GM08714 (cell line): ENCODE measurements at regions not wholly inside any gene's neighbourhood (a gene's known extent, or its start where the extent isn't known, plus 50 kb on each side); places are given as distances from the start of the nearest gene placed in this dataset.

ENCODE experiments used
- H3K4me3 ChIP-seq: fragments of 200-500 bp; sonication (Bioruptor generic); 2 replicates; pipeline ENCODE4 v1.5.1; 2014; ENCODE audit warnings: mild to moderate bottlenecking, low read length, inconsistent platforms
- ZNF274 ChIP-seq: IDR thresholded peaks from 2 replicates; pipeline ENCODE4 v1.6.1; 2012; ENCODE audit warnings: mild to moderate bottlenecking, low read depth, low read length

DNA sequence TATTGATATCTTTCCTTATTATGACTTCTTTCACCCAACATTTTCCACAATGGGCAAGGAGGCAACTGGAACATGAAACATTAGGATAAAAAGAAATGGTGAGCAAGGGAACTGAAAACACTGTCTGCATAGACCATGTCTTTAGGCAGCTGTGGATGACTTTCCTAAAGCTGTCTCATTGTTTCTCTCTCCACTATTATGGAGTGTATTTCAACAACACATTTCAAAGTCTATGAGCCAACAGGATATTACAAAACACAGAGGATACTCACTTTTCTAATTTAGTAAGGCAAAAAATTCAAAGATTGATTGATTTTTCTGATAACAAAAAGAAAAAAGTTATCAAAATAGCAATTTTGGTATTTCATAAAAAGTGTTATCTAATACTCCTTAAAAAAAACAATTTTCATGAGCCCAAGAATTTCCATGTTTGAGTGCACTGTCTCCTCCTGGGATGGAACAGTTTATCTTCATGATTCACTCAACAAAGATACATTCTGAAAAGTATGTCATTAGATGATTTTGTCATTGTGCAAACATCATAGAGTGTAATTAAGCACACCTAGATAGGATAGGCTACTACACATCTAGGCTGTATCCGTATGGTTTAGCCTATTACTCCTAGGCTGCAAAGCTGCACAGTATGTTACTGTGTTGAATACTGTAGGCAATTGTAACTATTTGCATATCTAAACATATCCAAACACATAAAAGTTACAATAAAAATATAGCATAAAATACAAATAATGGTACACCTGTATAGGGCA lies 1568.4 kb downstream of the SLITRK5 start:
- no peak overlapping the region for H3K4me3 ChIP-seq
- no peak for TF ChIP-seq ZNF274

GRCh38 chr13:89255844-89256406 lies 1584.8 kb downstream of the SLITRK5 start:
- no peak for TF ChIP-seq ZNF274
- H3K4me3 ChIP-seq = no peak overlapping the region

DNA sequence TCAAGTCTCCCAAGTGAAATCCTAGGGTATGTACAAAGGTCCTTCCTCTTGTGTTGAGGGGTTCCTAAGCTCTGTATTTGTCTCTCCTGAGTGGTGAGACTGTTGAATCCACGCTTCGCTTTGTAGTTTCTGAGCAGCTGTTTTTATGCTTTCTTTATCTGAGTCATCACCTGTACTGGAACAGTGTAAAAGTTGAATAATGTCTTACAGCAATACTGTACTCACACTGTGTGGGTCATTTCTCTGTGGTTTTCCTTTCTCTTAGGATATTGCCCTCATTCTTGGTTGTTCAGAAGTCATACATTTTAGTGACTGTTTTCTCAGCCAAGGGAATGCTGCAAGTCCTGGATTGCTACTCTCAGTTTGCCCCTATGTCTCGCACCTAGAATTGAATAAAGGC lies 1596.6 kb downstream of the SLITRK5 start:
- TF ChIP-seq ZNF274 = no peak
- H3K4me3 ChIP-seq = no peak overlapping the region

DNA sequence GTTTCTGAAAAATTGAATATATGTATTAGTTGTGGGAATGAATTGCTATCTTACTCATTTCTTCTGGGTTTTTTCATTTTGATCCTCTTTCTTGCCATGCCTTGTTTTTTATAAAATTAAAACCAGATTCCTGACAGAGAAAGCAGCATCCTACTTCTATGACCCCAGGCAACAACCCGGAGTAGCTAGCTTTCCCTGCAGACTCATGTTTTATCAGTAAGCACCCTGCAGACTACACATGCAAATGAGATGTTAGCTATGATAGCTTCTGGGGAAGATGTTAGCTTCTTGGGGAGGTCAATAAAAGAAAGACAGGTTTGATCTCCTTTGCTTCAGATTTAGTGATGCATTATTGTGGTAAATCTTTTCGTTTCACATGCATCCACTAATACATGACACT lies 1598.6 kb downstream of the SLITRK5 start:
- no peak for TF ChIP-seq ZNF274
- H3K4me3 ChIP-seq = no peak overlapping the region

GRCh38 chr13:89270736-89271135 lies 1599.6 kb downstream of the SLITRK5 start:
- H3K4me3 ChIP-seq = no peak overlapping the region
- TF ChIP-seq ZNF274 = no peak

- no peak overlapping the region for H3K4me3 ChIP-seq
- no peak for TF ChIP-seq ZNF274
Measured at GRCh38 chr13:89279374-89279773, 1608.2 kb downstream of the SLITRK5 start.

DNA sequence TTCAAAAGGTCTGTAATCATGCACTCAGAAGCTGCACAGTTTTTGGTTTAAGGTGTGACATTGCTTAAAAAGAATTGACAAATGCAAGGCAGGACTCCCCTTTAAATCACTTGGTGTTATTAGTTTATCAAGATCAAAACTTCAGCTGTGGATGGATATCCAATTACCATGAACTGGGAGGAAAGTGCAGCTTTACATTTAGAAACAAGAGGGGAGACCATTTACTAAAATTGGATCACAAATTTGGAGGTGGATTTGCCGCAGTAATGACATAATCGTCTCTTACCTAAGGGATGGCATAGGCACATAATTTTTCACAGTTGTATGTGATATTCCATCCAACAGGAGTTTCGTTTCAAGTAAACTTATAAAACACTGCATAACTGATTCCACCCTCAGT lies 1610.2 kb downstream of the SLITRK5 start:
- TF ChIP-seq ZNF274 = no peak
- H3K4me3 ChIP-seq = no peak overlapping the region

GRCh38 chr13:89282241-89282640 lies 1611.1 kb downstream of the SLITRK5 start:
- TF ChIP-seq ZNF274 = no peak
- no peak overlapping the region for H3K4me3 ChIP-seq

- H3K4me3 ChIP-seq = no peak overlapping the region
- no peak for TF ChIP-seq ZNF274
Measured at GRCh38 chr13:89287381-89287780, 1616.2 kb downstream of the SLITRK5 start.

DNA sequence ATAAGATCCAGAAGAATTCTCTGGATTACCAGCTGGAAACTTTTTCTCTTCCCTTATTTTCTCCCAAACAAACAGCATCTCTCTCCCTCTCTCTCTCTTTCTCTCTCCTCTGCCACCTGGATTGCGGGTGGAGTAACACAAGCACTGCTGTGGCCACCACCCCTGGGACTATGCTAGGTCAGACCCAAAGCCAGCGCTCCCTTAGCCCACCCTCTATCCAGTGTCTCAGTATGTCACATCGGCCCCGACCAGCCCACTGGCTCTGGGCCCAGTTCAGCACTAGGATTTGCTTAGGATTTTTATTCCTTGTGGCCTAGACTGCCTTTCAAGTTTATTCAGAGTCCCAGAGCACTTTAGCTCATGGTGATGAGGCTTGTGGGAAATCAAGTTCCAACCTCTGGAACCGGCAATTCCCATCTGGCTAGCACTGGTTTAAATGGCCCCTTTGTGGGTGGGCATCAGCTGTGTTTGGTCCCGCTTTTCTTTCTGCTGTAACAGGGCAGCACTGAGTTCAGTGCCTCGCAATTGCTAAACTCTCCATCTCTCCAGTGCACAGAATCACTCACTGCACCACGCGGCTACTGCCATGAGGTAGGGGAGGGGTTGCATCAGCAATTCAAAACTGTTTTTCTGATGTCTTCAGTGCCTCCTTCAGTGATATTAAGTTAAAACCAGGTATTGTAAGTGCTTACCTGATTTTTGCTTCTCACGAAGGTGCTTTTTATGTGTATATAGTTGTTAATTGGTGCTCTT lies 1623.1 kb downstream of the SLITRK5 start:
- TF ChIP-seq ZNF274 = no peak
- H3K4me3 ChIP-seq = no peak overlapping the region

DNA sequence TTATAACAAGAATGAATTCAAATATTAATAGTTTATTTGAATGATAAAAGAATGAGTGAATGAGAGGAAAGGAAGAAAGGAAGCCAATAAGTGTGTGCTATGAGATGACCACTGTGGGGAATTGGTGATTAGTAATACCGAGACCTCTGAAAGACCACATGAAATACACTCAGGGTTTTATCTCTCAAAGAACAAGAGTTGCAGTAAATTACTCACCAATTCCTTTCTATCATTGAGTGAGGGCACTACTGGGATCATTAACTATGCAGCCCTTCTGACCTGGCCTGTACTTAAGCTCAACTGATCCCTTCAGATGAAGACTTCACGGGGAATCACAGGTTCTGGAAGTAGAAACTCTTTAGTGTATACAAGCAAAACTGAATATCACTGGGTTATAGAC lies 1636.1 kb downstream of the SLITRK5 start:
- TF ChIP-seq ZNF274 = no peak
- H3K4me3 ChIP-seq = no peak overlapping the region

DNA sequence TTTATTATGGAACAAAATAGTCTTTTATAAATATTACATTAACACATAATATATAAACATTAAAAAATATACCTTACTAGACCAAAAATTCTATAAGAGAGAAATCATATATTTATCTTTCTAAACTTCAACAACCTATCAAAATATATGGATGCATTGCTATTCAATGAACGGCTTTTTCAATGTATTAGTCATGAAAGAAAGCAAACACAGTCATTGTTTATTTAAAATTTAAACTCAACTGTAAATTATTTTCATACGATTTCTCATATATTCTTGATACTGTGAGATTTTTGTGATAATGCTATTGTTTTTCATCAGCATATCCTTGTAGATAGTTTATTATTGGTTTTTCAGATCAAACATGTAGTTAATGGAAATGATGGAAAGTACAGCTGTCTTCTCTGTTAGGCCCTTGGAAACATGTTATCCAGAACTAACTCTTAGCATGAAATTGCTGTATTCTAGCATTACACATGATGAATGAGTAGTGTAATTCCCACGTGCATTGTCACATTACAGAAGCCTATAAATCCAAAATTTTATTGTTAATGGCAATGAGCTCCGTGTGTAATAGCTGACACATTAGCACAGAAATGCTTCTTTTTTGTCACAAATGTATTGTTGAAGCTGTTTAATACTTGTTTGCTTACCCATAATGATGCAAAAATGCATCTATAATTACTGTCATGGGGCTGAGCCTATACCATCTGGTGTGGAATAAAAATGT lies 1639.9 kb downstream of the SLITRK5 start:
- no peak overlapping the region for H3K4me3 ChIP-seq
- TF ChIP-seq ZNF274 = no peak

DNA sequence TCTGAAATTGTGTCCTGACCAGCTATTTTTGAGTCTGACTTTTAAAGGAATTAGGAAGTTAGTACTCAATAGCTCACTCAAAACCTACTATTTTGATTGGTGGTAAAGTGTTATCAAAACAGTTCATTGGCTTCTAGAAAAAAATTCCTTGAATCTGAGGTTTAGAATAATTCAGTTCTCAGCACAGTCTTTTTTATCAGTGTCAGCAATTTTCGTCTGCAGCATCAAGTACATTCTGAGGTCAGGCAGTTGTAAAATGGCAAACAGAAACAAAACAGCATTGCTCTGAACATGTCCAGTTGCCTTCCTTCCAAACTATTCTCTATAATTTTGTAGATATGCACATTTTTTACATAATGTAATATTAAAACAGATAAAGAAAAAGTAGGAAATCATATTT lies 1644.1 kb downstream of the SLITRK5 start:
- H3K4me3 ChIP-seq = no peak overlapping the region
- no peak for TF ChIP-seq ZNF274

- no peak for TF ChIP-seq ZNF274
Measured at GRCh38 chr13:89322466-89322865, 1651.3 kb downstream of the SLITRK5 start.

More at GRCh38 chr13:89322466-89322865, 1651.3 kb downstream of the SLITRK5 start:
- H3K4me3 ChIP-seq = no peak overlapping the region
